ENCODE measurements at regions not wholly inside any gene's neighbourhood (a gene's known extent, or its start where the extent isn't known, plus 50 kb on each side); places are given as distances from the start of the nearest gene placed in this dataset.

DNA sequence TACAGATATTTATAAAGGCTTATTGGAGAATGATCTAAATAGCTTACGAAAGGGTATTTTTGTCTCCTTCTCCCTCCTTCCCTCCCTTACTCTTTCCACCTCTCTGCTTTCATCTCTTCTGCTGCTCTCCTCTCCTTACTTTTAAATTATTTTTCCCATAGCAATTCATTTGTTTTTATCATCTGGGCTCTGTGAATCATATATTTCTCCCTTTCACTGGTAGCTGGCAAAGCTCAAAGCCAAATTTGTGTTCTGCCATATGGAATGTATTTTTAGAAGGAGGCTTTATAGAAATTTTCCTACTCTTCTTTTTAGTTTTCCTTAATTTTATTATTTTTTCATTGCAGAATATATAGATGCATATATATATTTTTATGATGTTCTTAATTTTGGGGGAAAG, 385.8 kb downstream of the C3orf38 start:
- H3K36me3 ChIP-seq (ENCODE audit: insufficient read depth, low read length) = no peaks in the 10 kb centered on the region
- H3K27ac ChIP-seq (ENCODE audit: low read depth, low read length, poor library complexity, severe bottlenecking) = no peak overlapping the region
- H3K4me1 ChIP-seq (ENCODE audit: insufficient read depth, low read length, severe bottlenecking) = no peaks in the 10 kb centered on the region
- H3K4me3 ChIP-seq (ENCODE audit: low read depth, low read length, poor library complexity, severe bottlenecking) = no peak overlapping the region
- H3K4me2 ChIP-seq (ENCODE audit: low read length) = no peak overlapping the region
- H2AFZ ChIP-seq (ENCODE audit: low read length) = no peak overlapping the region
- H3K27me3 ChIP-seq (ENCODE audit: insufficient read depth, low read length) = no peaks in the 10 kb centered on the region
- H3K9me3 ChIP-seq (ENCODE audit: low read length) = no peaks in the 10 kb centered on the region
- TF ChIP-seq EZH2 (IDR thresholded peaks at IDR 0.05; ENCODE audit: borderline replicate concordance, low read length) = no peak
- no peak for TF ChIP-seq CTCF (IDR thresholded peaks at IDR 0.05; ENCODE audit: low read length)
- no peaks in the 10 kb centered on the region for H4K20me1 ChIP-seq (ENCODE audit: insufficient read depth, low read length)
- H3K9me2 ChIP-seq (ENCODE audit: low read depth, low read length) = no peaks in the 10 kb centered on the region
- no peak overlapping the region for H3K9ac ChIP-seq (ENCODE audit: low read length)
- H3F3A ChIP-seq (ENCODE audit: insufficient read depth, low read length) = no peaks in the 10 kb centered on the region
- no peaks in the 10 kb centered on the region for H3K79me2 ChIP-seq (ENCODE audit: insufficient read depth, low read length)

DNA sequence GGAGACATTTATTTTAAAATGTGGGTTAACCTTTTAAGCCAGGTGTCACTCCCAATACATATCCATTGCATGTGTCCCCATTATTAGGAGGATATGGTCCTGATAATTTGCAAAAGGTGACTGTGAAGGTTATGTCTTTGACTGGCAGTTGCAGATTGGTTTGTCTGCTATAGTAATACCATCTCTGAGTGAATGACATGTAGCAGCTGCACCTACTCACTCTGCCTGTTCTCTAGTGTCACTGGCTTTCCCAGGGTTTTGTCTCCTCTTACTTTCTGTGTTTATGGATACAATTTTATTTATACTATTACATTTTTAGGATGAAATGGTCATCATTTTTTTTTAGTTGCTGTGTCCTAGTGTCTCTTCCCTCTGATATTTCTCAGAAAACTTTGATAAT, 393.2 kb downstream of the C3orf38 start:
- Histone ChIP-seq H3K9me3 (ENCODE audit: low read length) (no peaks in the 10 kb centered on the region), H3K36me3 (ENCODE audit: insufficient read depth, low read length) (no peaks in the 10 kb centered on the region), H3K4me3 (ENCODE audit: low read depth, low read length, poor library complexity, severe bottlenecking) (no peak overlapping the region), H3K27me3 (ENCODE audit: insufficient read depth, low read length) (no peaks in the 10 kb centered on the region), H3K4me1 (ENCODE audit: insufficient read depth, low read length, severe bottlenecking) (no peaks in the 10 kb centered on the region), H3K4me2 (ENCODE audit: low read length) (no peak overlapping the region), H3K9me2 (ENCODE audit: low read depth, low read length) (no peaks in the 10 kb centered on the region), H3K27ac (ENCODE audit: low read depth, low read length, poor library complexity, severe bottlenecking) (no peak overlapping the region), H4K20me1 (ENCODE audit: insufficient read depth, low read length) (no peaks in the 10 kb centered on the region), H3K9ac (ENCODE audit: low read length) (no peak overlapping the region), H3F3A (ENCODE audit: insufficient read depth, low read length) (no peaks in the 10 kb centered on the region), H3K79me2 (ENCODE audit: insufficient read depth, low read length) (no peaks in the 10 kb centered on the region), H2AFZ (ENCODE audit: low read length) (no peak overlapping the region)
- TF ChIP-seq CTCF (IDR thresholded peaks at IDR 0.05; ENCODE audit: low read length) = no peak
- no peak for TF ChIP-seq EZH2 (IDR thresholded peaks at IDR 0.05; ENCODE audit: borderline replicate concordance, low read length)

DNA sequence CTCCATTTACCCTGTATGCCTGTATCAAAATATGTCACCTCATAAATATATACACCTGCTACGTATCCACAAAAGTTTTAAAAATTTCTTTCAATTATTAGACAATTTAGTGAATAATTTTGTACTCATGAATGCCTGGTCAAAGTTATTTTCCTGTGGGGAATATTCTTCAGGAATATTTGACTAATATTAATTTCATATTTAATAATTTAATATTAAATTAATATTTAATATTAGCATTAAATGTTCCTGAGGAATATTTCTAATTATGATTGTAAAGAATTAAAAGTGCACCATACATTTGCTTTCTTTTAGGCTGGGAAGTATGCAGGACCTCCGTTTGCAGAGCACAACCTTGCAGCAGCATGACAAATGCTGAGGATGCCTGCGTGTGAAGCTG, 422.7 kb downstream of the C3orf38 start:
- Histone ChIP-seq H3K4me2 (ENCODE audit: low read length) (no peak overlapping the region), H3K27ac (ENCODE audit: low read depth, low read length, poor library complexity, severe bottlenecking) (no peak overlapping the region), H3K4me3 (ENCODE audit: low read depth, low read length, poor library complexity, severe bottlenecking) (no peak overlapping the region), H3K79me2 (ENCODE audit: insufficient read depth, low read length) (no peaks in the 10 kb centered on the region), H4K20me1 (ENCODE audit: insufficient read depth, low read length) (no peaks in the 10 kb centered on the region), H3K4me1 (ENCODE audit: insufficient read depth, low read length, severe bottlenecking) (no peaks in the 10 kb centered on the region), H3F3A (ENCODE audit: insufficient read depth, low read length) (no peaks in the 10 kb centered on the region), H3K36me3 (ENCODE audit: insufficient read depth, low read length) (no peaks in the 10 kb centered on the region), H2AFZ (ENCODE audit: low read length) (no peak overlapping the region), H3K9me2 (ENCODE audit: low read depth, low read length) (no peaks in the 10 kb centered on the region), H3K9me3 (ENCODE audit: low read length) (no peaks in the 10 kb centered on the region), H3K9ac (ENCODE audit: low read length) (no peak overlapping the region), H3K27me3 (ENCODE audit: insufficient read depth, low read length) (no peaks in the 10 kb centered on the region)
- TF ChIP-seq CTCF (IDR thresholded peaks at IDR 0.05; ENCODE audit: low read length) = no peak
- no peak for TF ChIP-seq EZH2 (IDR thresholded peaks at IDR 0.05; ENCODE audit: borderline replicate concordance, low read length)

All from OCI-LY1 (cell line).